GM12878 (cell line): ENCODE measurements at regions not wholly inside any gene's neighbourhood (a gene's known extent, or its start where the extent isn't known, plus 50 kb on each side); places are given as distances from the start of the nearest gene placed in this dataset.

Experiments
- ATAC-seq: fragments of 200-7000 bp; cut with Tn5 transposase; 3 replicates; pipeline ENCODE4 v1.9.1; 2020; ENCODE audit warnings: mild to moderate bottlenecking, moderate library complexity
- BruUV-seq: library from RNA; stranded (reverse); fragments of 400-500 nt; replicated peaks from 2 replicates; lab custom pipeline; 2021; lab: Mats Ljungman, UMichigan
- CTCF ChIA-PET: fragments of 300-600 bp; sonication (Branson Sonifier 250); formaldehyde crosslinking; extraction: SDS; loops from one replicate; lab custom pipeline; 2021; ENCODE audit warnings: inconsistent platforms; lab: Yijun Ruan, JAX
- POLR2A ChIA-PET: fragments of 350-600 bp; formaldehyde crosslinking; extraction: SDS; loops from one replicate; lab custom pipeline; 2021; ENCODE audit warnings: inconsistent platforms; lab: Charles Lee
- RAD21 ChIA-PET: fragments of 300-600 bp; sonication (Branson Sonifier 250); formaldehyde crosslinking; loops from one replicate; lab custom pipeline; 2023; ENCODE audit warnings: antibody characterized with exemption; ENCODE audit not compliant: unreplicated experiment; lab: Charles Lee
- SMC1A ChIA-PET: fragments of 300-600 bp; sonication (Branson Sonifier 250); formaldehyde crosslinking; loops from one replicate; lab custom pipeline; 2023; ENCODE audit not compliant: unreplicated experiment, uncharacterized antibody; lab: Charles Lee
- DNase-seq: peaks from one replicate; pipeline ENCODE4 v3.0.0-alpha.2; 2011; ENCODE audit warnings: low read depth, low spot score
- FAIRE-seq: peaks from 3 replicates; lab custom pipeline; 2011; peaks lifted over from hg19 to GRCh38; lab: Jason Lieb, UNC
- H2AFZ ChIP-seq: 2 replicates; pipeline ENCODE4 v1.6.0; 2011; ENCODE audit warnings: low read depth, low read length, control low read depth; ENCODE audit not compliant: control insufficient read depth
- H3K27ac ChIP-seq: 2 replicates; pipeline ENCODE4 v1.5.1; 2011; ENCODE audit warnings: control low read depth; ENCODE audit not compliant: control insufficient read depth, insufficient read depth
- H3K27me3 ChIP-seq, 2 experiments: replicated peaks in 1 of 2; 2 replicates each; pipeline versions ENCODE4 v1.6.0 to v1.6.1; 2011; ENCODE audit warnings: low read length in 1 of 2; ENCODE audit not compliant: control insufficient read depth in 2 of 2, insufficient read depth in 2 of 2
- H3K36me3 ChIP-seq, 2 experiments: 2 replicates each; pipeline ENCODE4 v1.5.1; 2011; ENCODE audit warnings: low read length in 1 of 2; ENCODE audit not compliant: control insufficient read depth in 2 of 2, insufficient read depth in 2 of 2
- H3K4me1 ChIP-seq: 2 replicates; pipeline ENCODE4 v1.6.1; 2011; ENCODE audit warnings: mild to moderate bottlenecking, low read length, moderate library complexity, mixed read lengths; ENCODE audit not compliant: control insufficient read depth, insufficient read depth
- H3K4me2 ChIP-seq: 2 replicates; pipeline ENCODE4 v1.6.0; 2011; ENCODE audit warnings: control low read depth; ENCODE audit not compliant: control insufficient read depth, insufficient read depth
- H3K4me3 ChIP-seq: fragments of 200-600 bp; sonication (generic); 2 replicates; pipeline ENCODE4 v1.5.1; 2016
- H3K79me2 ChIP-seq: 2 replicates; pipeline ENCODE4 v1.6.0; 2011; ENCODE audit warnings: low read length; ENCODE audit not compliant: control insufficient read depth, insufficient read depth
- H3K9ac ChIP-seq: 2 replicates; pipeline ENCODE4 v1.8.0; 2011; ENCODE audit warnings: low read length, control low read depth, mixed read lengths; ENCODE audit not compliant: control insufficient read depth, insufficient read depth
- H3K9me3 ChIP-seq: replicated peaks from 3 replicates; pipeline ENCODE4 v1.5.1; 2011; ENCODE audit warnings: mild to moderate bottlenecking, low read length; ENCODE audit not compliant: control insufficient read depth, insufficient read depth
- H4K20me1 ChIP-seq: 2 replicates; pipeline ENCODE4 v1.6.0; 2011; ENCODE audit not compliant: control insufficient read depth, insufficient read depth
- CBX5 ChIP-seq: sonication (generic); IDR thresholded peaks from 2 replicates; pipeline ENCODE4 v1.6.1; 2016; ENCODE audit warnings: low read depth, moderate library complexity, mild to moderate bottlenecking, inconsistent platforms
- MTA3 ChIP-seq: IDR thresholded peaks from 2 replicates; pipeline ENCODE4 v1.6.1; 2012; ENCODE audit warnings: low read length, inconsistent platforms, borderline replicate concordance
- NFIC ChIP-seq: IDR thresholded peaks from 2 replicates; pipeline ENCODE4 v1.6.1; 2012; ENCODE audit warnings: low read depth, mild to moderate bottlenecking, inconsistent platforms, low read length, moderate library complexity
- POLR2A ChIP-seq: IDR thresholded peaks from 2 replicates; pipeline ENCODE4 v1.6.1; 2011; ENCODE audit warnings: low read depth, mild to moderate bottlenecking, low read length
- SMARCA5 ChIP-seq: fragments of 450-650 bp; IDR thresholded peaks from 2 replicates; pipeline ENCODE4 v1.6.1; 2017; ENCODE audit warnings: mild to moderate bottlenecking
- STAT1 ChIP-seq: fragments of 450-650 bp; conservative IDR thresholded peaks from 2 replicates; pipeline ENCODE4 v1.6.1; 2014; ENCODE audit warnings: antibody characterized with exemption, mild to moderate bottlenecking
- YBX1 ChIP-seq: fragments of 450-650 bp; IDR thresholded peaks from 2 replicates; pipeline ENCODE4 v1.6.1; 2016; ENCODE audit warnings: antibody characterized with exemption
- ZNF592 ChIP-seq: fragments of 450-650 bp; IDR thresholded peaks from 2 replicates; pipeline ENCODE4 v1.6.1; 2017; ENCODE audit warnings: mild to moderate bottlenecking, moderate library complexity
- WGBS: methylation state at CpG from one replicate; pipeline ENCODE4 v1.1.6; 2016; ENCODE audit warnings: low lambda C conversion rate; ENCODE audit not compliant: insufficient replicate concordance, insufficient coverage; ENCODE audit errors: missing lambda C conversion rate; 5-methylcytosine and 5-hydroxymethylcytosine counted together
- in situ Hi-C: fragments of 300-500 bp; cut with MboI; formaldehyde crosslinking; loops from 9 replicates; pipeline ENCODE4 v1.14.3; 2018; ENCODE audit warnings: mixed read lengths
- intact Hi-C: fragments of 100-400 bp; cut with micrococcal nuclease; formaldehyde crosslinking; loops from one replicate; pipeline ENCODE4 v1.14.2; 2022; ENCODE audit not compliant: unreplicated experiment
- TF ChIP-seq, protein P1 (sequence below): IDR thresholded peaks from 2 replicates; pipeline ENCODE4 v1.6.1; 2011; ENCODE audit warnings: borderline replicate concordance, low read depth, mild to moderate bottlenecking, moderate library complexity, low read length; ENCODE audit not compliant: insufficient read depth, poor library complexity, severe bottlenecking

DNA sequence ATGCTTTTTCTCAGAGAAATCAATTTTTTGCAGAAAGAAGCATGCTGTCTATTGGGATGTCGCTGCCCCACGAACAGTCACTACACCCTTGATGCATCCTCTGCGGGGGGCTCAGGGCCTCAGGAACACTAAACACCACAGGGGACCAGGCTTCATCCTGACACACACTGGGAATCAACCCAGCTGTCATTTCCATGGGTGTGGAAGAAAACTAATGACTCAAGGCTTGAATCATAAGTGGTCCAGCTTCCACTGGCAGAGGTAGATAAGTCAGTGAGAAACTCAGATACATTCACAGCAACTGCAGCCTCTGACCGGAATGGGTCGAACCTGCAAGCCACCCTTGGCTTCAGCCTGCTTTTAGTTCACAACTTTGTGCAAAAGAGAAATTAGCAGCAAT, 81.3 kb upstream of the SPTLC3 start:
- Histone ChIP-seq H3K4me3 (no peak overlapping the region), H3K27ac (no peak overlapping the region), H3K79me2 (no peaks in the 10 kb centered on the region), H3K9me3 (no peaks in the 10 kb centered on the region), H2AFZ (no peak overlapping the region), H3K9ac (no peak overlapping the region), H3K4me2 (no peak overlapping the region), H3K36me3 (no peaks in the 10 kb centered on the region), H3K27me3 (no peaks in the 10 kb centered on the region; a peak in 1 of 4 replicates), H4K20me1 (no peaks in the 10 kb centered on the region), H3K4me1 (no peaks in the 10 kb centered on the region)
- POLR2A ChIA-PET: no interaction called here
- RAD21 ChIA-PET: no interaction called here
- intact Hi-C loops: loop anchor here (5.0 to 10.0 kb wide), 2 partner anchors 860 to 1127 kb away; partner anchors contain the start of gene NDUFAF5
- DNase-seq (no peak), FAIRE-seq (no peak), ATAC-seq (no peak)
- SMC1A ChIA-PET: interaction anchor here (1.1 kb wide), 1 partner anchor 38 kb away, joined by 4 read pairs; no protein-coding TSS in a partner anchor
- 17% methylated on average over 5 of the region's 5 CpGs for WGBS
- in situ Hi-C loops: loop anchor here (10.0 to 25.0 kb wide), 2 partner anchors 367 to 635 kb away; no protein-coding TSS in a partner anchor
- CTCF ChIA-PET: interaction anchor here (3.3 kb wide), 1 partner anchor 9 kb away, joined by 16 read pairs; no protein-coding TSS in a partner anchor
- TF ChIP-seq CBX5: no peak
- TF ChIP-seq STAT1: no peak
- no peak for TF ChIP-seq POLR2A
- TF ChIP-seq, protein P1, sequence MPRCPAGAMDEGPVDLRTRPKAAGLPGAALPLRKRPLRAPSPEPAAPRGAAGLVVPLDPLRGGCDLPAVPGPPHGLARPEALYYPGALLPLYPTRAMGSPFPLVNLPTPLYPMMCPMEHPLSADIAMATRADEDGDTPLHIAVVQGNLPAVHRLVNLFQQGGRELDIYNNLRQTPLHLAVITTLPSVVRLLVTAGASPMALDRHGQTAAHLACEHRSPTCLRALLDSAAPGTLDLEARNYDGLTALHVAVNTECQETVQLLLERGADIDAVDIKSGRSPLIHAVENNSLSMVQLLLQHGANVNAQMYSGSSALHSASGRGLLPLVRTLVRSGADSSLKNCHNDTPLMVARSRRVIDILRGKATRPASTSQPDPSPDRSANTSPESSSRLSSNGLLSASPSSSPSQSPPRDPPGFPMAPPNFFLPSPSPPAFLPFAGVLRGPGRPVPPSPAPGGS: no peak
- TF ChIP-seq MTA3: no peak
- no peak for TF ChIP-seq SMARCA5
- no peak for TF ChIP-seq ZNF592
- TF ChIP-seq NFIC: no peak
- TF ChIP-seq YBX1: no peak
- no TSS peak for BruUV-seq
